A549 (cell line): ENCODE measurements at regions not wholly inside any gene's neighbourhood (a gene's known extent, or its start where the extent isn't known, plus 50 kb on each side); places are given as distances from the start of the nearest gene placed in this dataset.
A peak's percentile ranks its signal among the peaks of the same experiment; 100 is the strongest.

ENCODE experiments used
- ATAC-seq, 2 experiments: fragments of 200-7000 bp in 1 of 2; fragments of >200 bp in 1 of 2; cut with Nextera tagmentation in 1 of 2; cut with Tn5 transposase in 1 of 2; 3 replicates each; pipeline versions ENCODE4 v1.8.0 to v1.9.1; 2018 to 2020; ENCODE audit warnings: mild to moderate bottlenecking in 1 of 2, moderate library complexity in 1 of 2
- CTCF ChIA-PET: fragments of 300-600 bp; sonication (Branson Sonifier 250); formaldehyde crosslinking; extraction: SDS; loops from one replicate; lab custom pipeline; 2021; ENCODE audit warnings: antibody characterized with exemption, inconsistent platforms; lab: Yijun Ruan, JAX
- POLR2A ChIA-PET: fragments of 350-600 bp; formaldehyde crosslinking; extraction: SDS; loops from one replicate; lab custom pipeline; 2021; ENCODE audit warnings: antibody characterized with exemption, inconsistent platforms; lab: Yijun Ruan, JAX
- DNase-seq, 2 experiments: peaks; one replicate each; pipeline versions ENCODE4 v3.0.0 to v3.0.0-alpha.2; 2011 to 2016; ENCODE audit warnings: low read depth in 1 of 2, low spot score in 1 of 2
- FAIRE-seq: peaks from 2 replicates; lab custom pipeline; 2011; peaks lifted over from hg19 to GRCh38; lab: Jason Lieb, UNC
- H3K27ac ChIP-seq, 2 experiments: fragments of >200 bp; sonication (Bioruptor Twin); formaldehyde crosslinking; 3 replicates each; pipeline ENCODE4 v1.5.1; 2016 to 2017
- H3K4me1 ChIP-seq: fragments of >200 bp; sonication (Bioruptor Twin); formaldehyde crosslinking; 3 replicates; pipeline ENCODE4 v1.6.1; 2016
- H3K4me2 ChIP-seq: fragments of >200 bp; sonication (Bioruptor Twin); formaldehyde crosslinking; 3 replicates; pipeline ENCODE4 v1.6.1; 2016
- H3K4me3 ChIP-seq: fragments of >200 bp; sonication (Bioruptor Twin); formaldehyde crosslinking; 3 replicates; pipeline ENCODE4 v1.5.1; 2016
- H3K9me3 ChIP-seq: fragments of >200 bp; sonication (Bioruptor Twin); formaldehyde crosslinking; 3 replicates; pipeline ENCODE4 v1.6.1; 2016
- ATOH8 ChIP-seq: fragments of 250-450 bp; sonication (Bioruptor Pico); IDR thresholded peaks from 2 replicates; pipeline ENCODE4 v1.5.0; 2020; ENCODE audit warnings: low read depth, mild to moderate bottlenecking, moderate library complexity
- BHLHE40 ChIP-seq: IDR thresholded peaks from 2 replicates; pipeline ENCODE4 v1.6.1; 2012; ENCODE audit warnings: low read depth, low read length, inconsistent platforms
- CBX2 ChIP-seq: fragments of 200-600 bp; sonication (generic); IDR thresholded peaks from 2 replicates; pipeline ENCODE4 v1.6.1; 2016; ENCODE audit warnings: low read depth, mild to moderate bottlenecking, borderline replicate concordance
- CBX8 ChIP-seq: fragments of 200-600 bp; sonication (generic); IDR thresholded peaks from 2 replicates; pipeline ENCODE4 v1.6.1; 2016
- CHD2 ChIP-seq: fragments of 150-350 bp; IDR thresholded peaks from 2 replicates; pipeline ENCODE4 v1.6.1; 2014; ENCODE audit warnings: low read length; ENCODE audit not compliant: partially characterized antibody
- CHD4 ChIP-seq: fragments of 200-600 bp; sonication (generic); IDR thresholded peaks from 2 replicates; pipeline ENCODE4 v1.6.1; 2016; ENCODE audit warnings: antibody characterized with exemption, mild to moderate bottlenecking, borderline replicate concordance
- E2F6 ChIP-seq: IDR thresholded peaks from 2 replicates; pipeline ENCODE4 v1.6.1; 2012; ENCODE audit warnings: low read depth, borderline replicate concordance
- ESRRA ChIP-seq: fragments of 150-350 bp; IDR thresholded peaks from 2 replicates; pipeline ENCODE4 v1.6.1; 2014; ENCODE audit warnings: mild to moderate bottlenecking, low read length, borderline replicate concordance
- FOSB ChIP-seq: fragments of 250-450 bp; sonication (Bioruptor Pico); IDR thresholded peaks from 2 replicates; pipeline ENCODE4 v1.5.0; 2020; ENCODE audit warnings: mild to moderate bottlenecking, moderate library complexity
- FOXS1 ChIP-seq: fragments of 250-450 bp; sonication (Bioruptor Pico); IDR thresholded peaks from 2 replicates; pipeline ENCODE4 v1.5.0; 2020; ENCODE audit warnings: mild to moderate bottlenecking, moderate library complexity
- GATA3 ChIP-seq: IDR thresholded peaks from 2 replicates; pipeline ENCODE4 v1.6.1; 2012; ENCODE audit warnings: borderline replicate concordance
- HES2 ChIP-seq: fragments of >200 bp; sonication (Bioruptor Twin); formaldehyde crosslinking; IDR thresholded peaks from 2 replicates; pipeline ENCODE4 v1.6.1; 2016
- HOXA7 ChIP-seq: fragments of 250-450 bp; sonication (Bioruptor Pico); IDR thresholded peaks from 2 replicates; pipeline ENCODE4 v1.5.0; 2020; ENCODE audit warnings: mild to moderate bottlenecking, moderate library complexity
- HOXB13 ChIP-seq: fragments of 250-450 bp; sonication (Bioruptor Pico); IDR thresholded peaks from 2 replicates; pipeline ENCODE4 v1.5.0; 2020; ENCODE audit warnings: low read depth, mild to moderate bottlenecking, moderate library complexity
- HOXB5 ChIP-seq: fragments of 250-450 bp; sonication (Bioruptor Pico); IDR thresholded peaks from 2 replicates; pipeline ENCODE4 v1.5.0; 2020; ENCODE audit warnings: mild to moderate bottlenecking, moderate library complexity
- JUNB ChIP-seq: fragments of >200 bp; sonication (Bioruptor Twin); formaldehyde crosslinking; IDR thresholded peaks from 2 replicates; pipeline ENCODE4 v1.6.1; 2016
- KDM5A ChIP-seq: fragments of 200-600 bp; sonication (generic); IDR thresholded peaks from 2 replicates; pipeline ENCODE4 v1.6.1; 2016; ENCODE audit warnings: antibody characterized with exemption, mild to moderate bottlenecking
- MAFK ChIP-seq: fragments of 450-650 bp; IDR thresholded peaks from 2 replicates; pipeline ENCODE4 v1.6.1; 2014; ENCODE audit not compliant: partially characterized antibody
- MAX ChIP-seq: IDR thresholded peaks from 2 replicates; pipeline ENCODE4 v1.6.1; 2012
- MAZ ChIP-seq: fragments of 150-350 bp; IDR thresholded peaks from 2 replicates; pipeline ENCODE4 v1.6.1; 2014; ENCODE audit warnings: antibody characterized with exemption, low read depth, low read length, borderline replicate concordance
- NFE2L2 ChIP-seq: fragments of 150-350 bp; conservative IDR thresholded peaks from 2 replicates; pipeline ENCODE4 v1.6.1; 2014; ENCODE audit warnings: low read length
- NR3C1 ChIP-seq: fragments of >200 bp; sonication (Bioruptor Twin); formaldehyde crosslinking; IDR thresholded peaks from 3 replicates; pipeline ENCODE4 v1.6.1; 2017
- POLR2AphosphoS2 ChIP-seq: conservative IDR thresholded peaks from 2 replicates; pipeline ENCODE4 v1.6.1; 2012; ENCODE audit warnings: low read length, improper control_type of control experiment, inconsistent platforms
- RAD21 ChIP-seq, 2 experiments: fragments of >200 bp in 1 of 2; sonication (Bioruptor Twin) in 1 of 2; formaldehyde crosslinking in 1 of 2; IDR thresholded peaks in 1 of 2; conservative IDR thresholded peaks in 1 of 2; 2 replicates in 1 of 2; 3 replicates in 1 of 2; pipeline ENCODE4 v1.6.1; 2012 to 2018; ENCODE audit warnings: inconsistent platforms in 1 of 2
- RCOR1 ChIP-seq: fragments of 150-350 bp; IDR thresholded peaks from 2 replicates; pipeline ENCODE4 v1.6.1; 2014; ENCODE audit warnings: antibody characterized with exemption, low read length, low read depth
- REST ChIP-seq: fragments of 200-600 bp; sonication (generic); IDR thresholded peaks from 2 replicates; pipeline ENCODE4 v1.6.1; 2016; ENCODE audit warnings: antibody characterized with exemption, mild to moderate bottlenecking, moderate library complexity
- RNF2 ChIP-seq: fragments of 200-600 bp; sonication (generic); IDR thresholded peaks from 2 replicates; pipeline ENCODE4 v1.6.1; 2016; ENCODE audit warnings: low read depth, mild to moderate bottlenecking, antibody characterized with exemption, moderate library complexity, borderline replicate concordance
- USF2 ChIP-seq: fragments of 450-650 bp; IDR thresholded peaks from 2 replicates; pipeline ENCODE4 v1.6.1; 2014; ENCODE audit warnings: antibody characterized with exemption
- ZC3H11A ChIP-seq: fragments of 450-650 bp; IDR thresholded peaks from 2 replicates; pipeline ENCODE4 v1.6.1; 2014; ENCODE audit warnings: antibody characterized with exemption, mild to moderate bottlenecking
- WGBS: methylation state at CpG from one replicate; pipeline ENCODE4 v1.1.6; 2017; ENCODE audit errors: missing lambda C conversion rate; 5-methylcytosine and 5-hydroxymethylcytosine counted together

GRCh38 chr4:128715616-128716015, 93.9 kb upstream of the JADE1 start:
- H3K4me2 ChIP-seq = no peak overlapping the region
- ChIA-PET POLR2A (no interaction called here), CTCF (no interaction called here)
- no peak overlapping the region for H3K4me3 ChIP-seq
- no peak for FAIRE-seq
- DNase-seq = no peak
- no peak overlapping the region for H3K27ac ChIP-seq
- no peaks in the 10 kb centered on the region for H3K9me3 ChIP-seq
- no peaks in the 10 kb centered on the region for H3K4me1 ChIP-seq
- no peak for TF ChIP-seq CHD2
- ATAC-seq = no peak
- 68% methylated on average over 5 of the region's 5 CpGs for WGBS

- no peak for DNase-seq
- Histone ChIP-seq H3K4me1 (no peaks in the 10 kb centered on the region), H3K27ac (no peak overlapping the region), H3K9me3 (no peaks in the 10 kb centered on the region), H3K4me2 (no peak overlapping the region), H3K4me3 (no peak overlapping the region)
- no peak for FAIRE-seq
- TF ChIP-seq KDM5A (no peak), HOXB13 (CRISPR knock-in tag) (no peak), MAFK (no peak), RCOR1 (no peak), BHLHE40 (no peak), HOXB5 (CRISPR knock-in tag) (no peak), CBX2 (no peak), CHD2 (no peak), HOXA7 (no peak), MAZ (no peak), ATOH8 (CRISPR knock-in tag) (no peak), REST (no peak), ZC3H11A (no peak), USF2 (no peak)
- 100% methylated on average over 1 of the region's 1 CpG for WGBS
- ATAC-seq = no peak
- POLR2A ChIA-PET = no interaction called here
- CTCF ChIA-PET = no interaction called here
Measured at GRCh38 chr4:128711361-128711760, 98.1 kb upstream of the JADE1 start.

GRCh38 chr4:128709268-128709667, 100.2 kb upstream of the JADE1 start:
- TF ChIP-seq FOXS1 (CRISPR knock-in tag) (no peak), CBX8 (no peak), RNF2 (no peak), POLR2AphosphoS2 (no peak), ESRRA (no peak), GATA3 (no peak), FOSB (CRISPR knock-in tag) (no peak), NFE2L2 (no peak), MAX (no peak), CHD4 (no peak), NR3C1 (no peak), CBX2 (no peak), JUNB (no peak), RAD21 (conservative IDR thresholded peaks at IDR 0.05 in 1 of 2, IDR thresholded peaks at IDR 0.05 in 1 of 2) (no peak), E2F6 (no peak), HES2 (no peak), KDM5A (no peak), MAZ (no peak)
- WGBS = 51% methylated on average over 4 of the region's 4 CpGs
- CTCF ChIA-PET = no interaction called here
- Histone ChIP-seq H3K4me1 (no peaks in the 10 kb centered on the region), H3K27ac (peak overlapping the region in 1 of 2 experiments; percentile 26; a peak in 1 of 6 replicates), H3K4me3 (no peak overlapping the region), H3K4me2 (no peak overlapping the region), H3K9me3 (no peaks in the 10 kb centered on the region)
- POLR2A ChIA-PET = no interaction called here
- FAIRE-seq (no peak), ATAC-seq (no peak), DNase-seq (no peak)
